ENCODE measurements at regions not wholly inside any gene's neighbourhood (a gene's known extent, or its start where the extent isn't known, plus 50 kb on each side); places are given as distances from the start of the nearest gene placed in this dataset.
"Not testable (repeated sequence)": the region's sequence is repeated elsewhere in the genome, so short reads cannot be mapped to it uniquely, and the experiment has no call there.

GRCh38 chrX:84865113-84865512 is 138.6 kb upstream of the APOOL start:
- DNase-seq (no peak), ATAC-seq (ENCODE audit: poor library complexity) (no peak)
- ChIA-PET POLR2A (no interaction called here), CTCF (no interaction called here)
- H3K27ac Mint-ChIP-seq = no peak overlapping the region
- Histone ChIP-seq H3K27me3 (ENCODE audit: control insufficient read depth in 1 of 2, insufficient read depth in 2 of 2, low read length in 2 of 2) (no peaks in the 10 kb centered on the region), H3K4me3 (ENCODE audit: low read length) (no peak overlapping the region), H3K9me3 (ENCODE audit: control insufficient read depth in 1 of 2, insufficient read depth in 1 of 2, low read length in 2 of 2) (no peaks in the 10 kb centered on the region), H3K36me3 (ENCODE audit: insufficient read depth, low read length) (no peaks in the 10 kb centered on the region), H3K4me1 (ENCODE audit: insufficient read depth, low read length) (no peaks in the 10 kb centered on the region), H3K27ac (ENCODE audit: low read depth in 1 of 2, low read length in 2 of 2) (no peak overlapping the region)
- no peak for TF ChIP-seq CTCF (IDR thresholded peaks at IDR 0.05)
- no peaks in the 10 kb centered on the region for H3K27me3 Mint-ChIP-seq
- H3K36me3 Mint-ChIP-seq (ENCODE audit: low read depth) = no peaks in the 10 kb centered on the region
- intact Hi-C loops (cut with DNase I, micrococcal nuclease) = no loop called here
- H3K4me1 Mint-ChIP-seq (ENCODE audit: low read depth) = no peaks in the 10 kb centered on the region
- H3K4me3 Mint-ChIP-seq = no peak overlapping the region
- no peaks in the 10 kb centered on the region for H3K9me3 Mint-ChIP-seq

DNA sequence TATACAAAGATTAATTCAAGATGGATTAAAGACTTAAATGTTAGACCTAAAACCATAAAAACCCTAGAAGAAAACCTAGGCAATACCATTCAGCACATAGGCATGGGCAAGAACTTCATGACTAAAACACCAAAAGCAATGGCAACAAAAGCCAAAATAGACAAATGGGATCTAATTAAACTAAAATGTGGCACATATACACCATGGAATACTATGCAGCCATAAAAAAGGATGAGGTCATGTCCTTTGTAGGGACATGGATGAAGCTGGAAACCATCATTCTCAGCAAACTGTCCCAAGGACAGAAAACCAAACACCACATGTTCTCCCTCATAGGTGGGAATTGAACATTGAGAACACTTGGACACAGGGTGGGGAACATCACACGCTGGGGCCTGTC is 133.4 kb upstream of the APOOL start:
- H3K4me1 ChIP-seq (ENCODE audit: insufficient read depth, low read length); H3K27me3 Mint-ChIP-seq; intact Hi-C loops (cut with DNase I, micrococcal nuclease); H3K36me3 Mint-ChIP-seq (ENCODE audit: low read depth); H3K27me3 ChIP-seq (ENCODE audit: control insufficient read depth in 1 of 2, insufficient read depth in 2 of 2, low read length in 2 of 2); POLR2A ChIA-PET; H3K9me3 ChIP-seq (ENCODE audit: control insufficient read depth in 1 of 2, insufficient read depth in 1 of 2, low read length in 2 of 2); H3K27ac Mint-ChIP-seq; H3K27ac ChIP-seq (ENCODE audit: low read depth in 1 of 2, low read length in 2 of 2); ATAC-seq (ENCODE audit: poor library complexity); DNase-seq; H3K9me3 Mint-ChIP-seq; H3K36me3 ChIP-seq (ENCODE audit: insufficient read depth, low read length); H3K4me1 Mint-ChIP-seq (ENCODE audit: low read depth); H3K4me3 Mint-ChIP-seq; CTCF ChIA-PET; H3K4me3 ChIP-seq (ENCODE audit: low read length): not testable (repeated sequence)

GRCh38 chrX:84872160-84872771 is 131.4 kb upstream of the APOOL start:
- H3K27me3 ChIP-seq (ENCODE audit: control insufficient read depth in 1 of 2, insufficient read depth in 2 of 2, low read length in 2 of 2); H3K4me1 Mint-ChIP-seq (ENCODE audit: low read depth); H3K27ac ChIP-seq (ENCODE audit: low read depth in 1 of 2, low read length in 2 of 2); ATAC-seq (ENCODE audit: poor library complexity); H3K4me1 ChIP-seq (ENCODE audit: insufficient read depth, low read length); H3K4me3 Mint-ChIP-seq; H3K36me3 Mint-ChIP-seq (ENCODE audit: low read depth); intact Hi-C loops (cut with DNase I, micrococcal nuclease); H3K27ac Mint-ChIP-seq; POLR2A ChIA-PET; H3K9me3 Mint-ChIP-seq; CTCF ChIA-PET; H3K36me3 ChIP-seq (ENCODE audit: insufficient read depth, low read length); H3K9me3 ChIP-seq (ENCODE audit: control insufficient read depth in 1 of 2, insufficient read depth in 1 of 2, low read length in 2 of 2); DNase-seq; H3K27me3 Mint-ChIP-seq; H3K4me3 ChIP-seq (ENCODE audit: low read length): not testable (repeated sequence)

GRCh38 chrX:84873176-84873575 is 130.5 kb upstream of the APOOL start:
- intact Hi-C loops (cut with DNase I, micrococcal nuclease) = no loop called here
- TF ChIP-seq CTCF (IDR thresholded peaks at IDR 0.05) = no peak
- H3K27ac ChIP-seq (ENCODE audit: low read depth in 1 of 2, low read length in 2 of 2) = no peak overlapping the region
- ChIA-PET POLR2A (no interaction called here), CTCF (no interaction called here)
- H3K36me3 ChIP-seq (ENCODE audit: insufficient read depth, low read length) = no peaks in the 10 kb centered on the region
- no peak overlapping the region for H3K27ac Mint-ChIP-seq
- H3K4me1 ChIP-seq (ENCODE audit: insufficient read depth, low read length) = no peaks in the 10 kb centered on the region
- no peaks in the 10 kb centered on the region for H3K36me3 Mint-ChIP-seq (ENCODE audit: low read depth)
- no peaks in the 10 kb centered on the region for H3K9me3 Mint-ChIP-seq
- no peaks in the 10 kb centered on the region for H3K27me3 Mint-ChIP-seq
- H3K9me3 ChIP-seq (ENCODE audit: control insufficient read depth in 1 of 2, insufficient read depth in 1 of 2, low read length in 2 of 2) = no peaks in the 10 kb centered on the region
- H3K4me3 ChIP-seq (ENCODE audit: low read length) = no peak overlapping the region
- no peak for ATAC-seq (ENCODE audit: poor library complexity)
- DNase-seq = no peak
- no peaks in the 10 kb centered on the region for H3K4me1 Mint-ChIP-seq (ENCODE audit: low read depth)
- H3K27me3 ChIP-seq (ENCODE audit: control insufficient read depth in 1 of 2, insufficient read depth in 2 of 2, low read length in 2 of 2) = no peaks in the 10 kb centered on the region
- no peak overlapping the region for H3K4me3 Mint-ChIP-seq
